H9 (cell line): ENCODE measurements at regions not wholly inside any gene's neighbourhood (a gene's known extent, or its start where the extent isn't known, plus 50 kb on each side); places are given as distances from the start of the nearest gene placed in this dataset.

ENCODE experiments used
- DNase-seq: peaks from one replicate; pipeline ENCODE4 v3.0.0-alpha.2; 2017
- H2AFZ ChIP-seq: one replicate; pipeline ENCODE4 v1.6.1; 2013; ENCODE audit warnings: mild to moderate bottlenecking, low read length, control low read depth, moderate library complexity
- H2AK5ac ChIP-seq: 2 replicates; pipeline ENCODE4 v1.6.1; 2013; ENCODE audit warnings: low read length, control low read depth, mixed read lengths; ENCODE audit not compliant: insufficient read length
- H2BK120ac ChIP-seq: one replicate; pipeline ENCODE4 v1.6.1; 2013; ENCODE audit warnings: low read depth, mild to moderate bottlenecking, low read length, control low read depth, inconsistent platforms; ENCODE audit not compliant: poor library complexity, severe bottlenecking
- H2BK12ac ChIP-seq: 2 replicates; pipeline ENCODE4 v1.6.1; 2013; ENCODE audit warnings: low read length, control low read depth, mixed read lengths, low read depth; ENCODE audit not compliant: insufficient read length
- H2BK15ac ChIP-seq: 2 replicates; pipeline ENCODE4 v1.6.1; 2013; ENCODE audit warnings: low read depth, low read length, control low read depth
- H2BK20ac ChIP-seq: one replicate; pipeline ENCODE4 v1.6.1; 2013; ENCODE audit warnings: low read depth, mild to moderate bottlenecking, low read length, control low read depth, inconsistent platforms; ENCODE audit not compliant: poor library complexity, severe bottlenecking
- H2BK5ac ChIP-seq: 2 replicates; pipeline ENCODE4 v1.6.1; 2013; ENCODE audit warnings: low read length, control low read depth, mixed read lengths; ENCODE audit not compliant: insufficient read length
- H3K14ac ChIP-seq: 2 replicates; pipeline ENCODE4 v1.6.1; 2013; ENCODE audit warnings: low read length, control low read depth; ENCODE audit not compliant: insufficient read depth
- H3K18ac ChIP-seq: 2 replicates; pipeline ENCODE4 v1.6.1; 2013; ENCODE audit warnings: low read depth, mild to moderate bottlenecking, mixed read lengths, low read length, control low read depth; ENCODE audit not compliant: insufficient read length
- H3K23ac ChIP-seq: 2 replicates; pipeline ENCODE4 v1.6.1; 2013; ENCODE audit warnings: low read length, control low read depth, mixed read lengths, low read depth; ENCODE audit not compliant: insufficient read length
- H3K23me2 ChIP-seq: 2 replicates; pipeline ENCODE4 v1.6.1; 2013; ENCODE audit warnings: low read depth, mild to moderate bottlenecking, mixed read lengths, low read length, control low read depth; ENCODE audit not compliant: insufficient read length, poor library complexity, severe bottlenecking
- H3K27ac ChIP-seq: 2 replicates; pipeline ENCODE4 v1.5.1; 2013; ENCODE audit warnings: low read length, control low read depth, mixed read lengths, low read depth; ENCODE audit not compliant: insufficient read length
- H3K27me3 ChIP-seq: 2 replicates; pipeline ENCODE4 v1.6.1; 2013; ENCODE audit warnings: low read length, control low read depth, inconsistent platforms; ENCODE audit not compliant: insufficient read depth
- H3K4ac ChIP-seq: 2 replicates; pipeline ENCODE4 v1.6.1; 2013; ENCODE audit warnings: low read depth, mild to moderate bottlenecking, control low read depth, inconsistent platforms, low read length, moderate library complexity
- H3K4me1 ChIP-seq: 2 replicates; pipeline ENCODE4 v1.6.1; 2013; ENCODE audit warnings: low read length, control low read depth, inconsistent platforms; ENCODE audit not compliant: insufficient read depth
- H3K4me2 ChIP-seq: 2 replicates; pipeline ENCODE4 v1.6.1; 2013; ENCODE audit warnings: low read length, control low read depth, mixed read lengths; ENCODE audit not compliant: insufficient read length, insufficient read depth
- H3K56ac ChIP-seq: 2 replicates; pipeline ENCODE4 v1.6.1; 2013; ENCODE audit warnings: low read depth, mild to moderate bottlenecking, mixed read lengths, low read length, control low read depth; ENCODE audit not compliant: insufficient read length
- H3K79me1 ChIP-seq: 2 replicates; pipeline ENCODE4 v1.6.1; 2013; ENCODE audit warnings: low read depth, mild to moderate bottlenecking, moderate library complexity, low read length, control low read depth, inconsistent platforms; ENCODE audit not compliant: insufficient read depth, poor library complexity, severe bottlenecking
- H3K79me2 ChIP-seq: 2 replicates; pipeline ENCODE4 v1.6.1; 2013; ENCODE audit warnings: low read length, control low read depth, inconsistent platforms; ENCODE audit not compliant: insufficient read depth
- H3K9ac ChIP-seq: 2 replicates; pipeline ENCODE4 v1.6.1; 2013; ENCODE audit warnings: low read length, control low read depth, mixed read lengths; ENCODE audit not compliant: insufficient read length; ENCODE audit errors: extremely low read depth
- H3K9me3 ChIP-seq: one replicate; pipeline ENCODE4 v1.6.1; 2013; ENCODE audit warnings: low read depth, low read length, inconsistent platforms; ENCODE audit not compliant: control insufficient read depth
- H3T11ph ChIP-seq: one replicate; pipeline ENCODE4 v1.6.1; 2013; ENCODE audit warnings: mild to moderate bottlenecking, low read length, control low read depth, inconsistent platforms
- H4K20me1 ChIP-seq: one replicate; pipeline ENCODE4 v1.6.1; 2013; ENCODE audit not compliant: control insufficient read depth, insufficient read length, insufficient read depth
- H4K5ac ChIP-seq: 2 replicates; pipeline ENCODE4 v1.6.1; 2013; ENCODE audit warnings: low read depth, mild to moderate bottlenecking, mixed read lengths, low read length, control low read depth; ENCODE audit not compliant: insufficient read length
- H4K8ac ChIP-seq: replicated peaks from 2 replicates; pipeline ENCODE4 v1.6.1; 2013; ENCODE audit warnings: low read length, control low read depth, mixed read lengths, low read depth; ENCODE audit not compliant: insufficient read length
- H4K91ac ChIP-seq: 2 replicates; pipeline ENCODE4 v1.6.1; 2013; ENCODE audit warnings: low read depth, mild to moderate bottlenecking, moderate library complexity, mixed read lengths, low read length, control low read depth; ENCODE audit not compliant: insufficient read length
- H3K27ac Mint-ChIP-seq, 3 experiments: 2 replicates in 2 of 3; 3 replicates in 1 of 3; pipeline ENCODE4 v1.8.0; 2020 to 2021; ENCODE audit warnings: mixed read lengths in 3 of 3, mild to moderate bottlenecking in 1 of 3, moderate library complexity in 1 of 3
- H3K27me3 Mint-ChIP-seq: 2 replicates; pipeline ENCODE4 v1.8.0; 2021; ENCODE audit warnings: low read depth, mild to moderate bottlenecking, moderate library complexity, mixed read lengths
- H3K36me3 Mint-ChIP-seq, 3 experiments: 2 replicates in 2 of 3; 3 replicates in 1 of 3; pipeline ENCODE4 v1.8.0; 2020 to 2021; ENCODE audit warnings: low read depth in 3 of 3, mixed read lengths in 3 of 3; ENCODE audit not compliant: insufficient read depth in 1 of 3
- H3K4me1 Mint-ChIP-seq, 2 experiments: 2 replicates each; pipeline ENCODE4 v1.8.0; 2020; ENCODE audit warnings: mixed read lengths in 2 of 2
- H3K4me3 Mint-ChIP-seq, 2 experiments: 2 replicates in 1 of 2; 3 replicates in 1 of 2; pipeline ENCODE4 v1.8.0; 2020 to 2021; ENCODE audit warnings: mild to moderate bottlenecking in 2 of 2, mixed read lengths in 2 of 2, moderate library complexity in 1 of 2
- H3K9me3 Mint-ChIP-seq, 2 experiments: 2 replicates in 1 of 2; 3 replicates in 1 of 2; pipeline ENCODE4 v1.8.0; 2020; ENCODE audit warnings: mild to moderate bottlenecking in 2 of 2, mixed read lengths in 2 of 2, moderate library complexity in 1 of 2
- CTCF ChIP-seq: fragments of 200-600 bp; sonication (generic); conservative IDR thresholded peaks from 3 replicates; pipeline ENCODE4 v1.8.0; 2021; ENCODE audit warnings: antibody characterized with exemption, mild to moderate bottlenecking
- WGBS: extraction: QIAGEN DNeasy Blood & Tissue Kit; methylation state at CpG from one replicate; pipeline ENCODE4 v1.1.7; 2013; ENCODE audit warnings: missing lambda C conversion rate, low lambda C conversion rate, mixed read lengths; ENCODE audit not compliant: insufficient read length; ENCODE audit errors: extremely low coverage; 5-methylcytosine and 5-hydroxymethylcytosine counted together

- no peaks in the 10 kb centered on the region; a peak in 1 of 7 replicates for H3K36me3 Mint-ChIP-seq
- Histone ChIP-seq H3K79me2 (no peaks in the 10 kb centered on the region), H2BK120ac (no peak overlapping the region), H3K4me2 (no peak overlapping the region), H3T11ph (no peak overlapping the region), H3K79me1 (no peaks in the 10 kb centered on the region), H4K20me1 (no peaks in the 10 kb centered on the region), H2BK15ac (no peak overlapping the region), H3K27me3 (no peaks in the 10 kb centered on the region), H3K27ac (no peak overlapping the region), H3K56ac (no peak overlapping the region), H3K23ac (no peak overlapping the region), H2BK5ac (no peak overlapping the region), H3K14ac (no peak overlapping the region), H3K4me1 (no peaks in the 10 kb centered on the region), H4K8ac (no peak overlapping the region), H3K18ac (no peak overlapping the region), H4K5ac (no peak overlapping the region), H4K91ac (no peak overlapping the region), H2BK20ac (no peak overlapping the region), H3K9me3 (no peaks in the 10 kb centered on the region), H2BK12ac (no peak overlapping the region), H2AFZ (no peak overlapping the region), H3K4ac (no peak overlapping the region), H3K23me2 (no peaks in the 10 kb centered on the region), H3K9ac (no peak overlapping the region), H2AK5ac (no peak overlapping the region)
- H3K4me1 Mint-ChIP-seq = no peaks in the 10 kb centered on the region
- no peaks in the 10 kb centered on the region for H3K27me3 Mint-ChIP-seq
- WGBS = no CpG with 5 or more reads among the region's 2 CpGs
- DNase-seq = no peak
- no peak for TF ChIP-seq CTCF
- H3K9me3 Mint-ChIP-seq = peaks cover 3 to 7% of the 10 kb centered on the region in 2 experiments; a peak in 3 of 5 replicates
- no peak overlapping the region for H3K4me3 Mint-ChIP-seq
- no peak overlapping the region for H3K27ac Mint-ChIP-seq
Observed at GRCh38 chr4:65983061-65983460, 312.8 kb upstream of the EPHA5 start.
